Endodermal cell (in vitro differentiated cells): ENCODE measurements at regions not wholly inside any gene's neighbourhood (a gene's known extent, or its start where the extent isn't known, plus 50 kb on each side); places are given as distances from the start of the nearest gene placed in this dataset.

Experiments
- DNase-seq: peaks from one replicate; pipeline ENCODE4 v3.0.0-alpha.2; 2017
- H3K27ac ChIP-seq: 2 replicates; pipeline ENCODE4 v1.5.1; 2013; ENCODE audit warnings: mild to moderate bottlenecking, low read depth, low read length, moderate library complexity
- H3K27me3 ChIP-seq: 2 replicates; pipeline ENCODE4 v1.6.1; 2013; ENCODE audit warnings: mild to moderate bottlenecking, low read length, moderate library complexity; ENCODE audit not compliant: insufficient read depth, control insufficient read depth, poor library complexity, severe bottlenecking
- H3K36me3 ChIP-seq: 2 replicates; pipeline ENCODE4 v1.7.0; 2013; ENCODE audit warnings: mild to moderate bottlenecking, low read length, moderate library complexity; ENCODE audit not compliant: control insufficient read depth, insufficient read depth
- H3K4me1 ChIP-seq: one replicate; pipeline ENCODE4 v1.7.0; 2013; ENCODE audit warnings: low read length; ENCODE audit not compliant: control insufficient read depth, insufficient read depth
- H3K4me3 ChIP-seq: 2 replicates; pipeline ENCODE4 v1.5.1; 2013; ENCODE audit warnings: mild to moderate bottlenecking, low read length, moderate library complexity
- H3K9ac ChIP-seq: 2 replicates; pipeline ENCODE4 v1.6.1; 2013; ENCODE audit warnings: mild to moderate bottlenecking, low read length, moderate library complexity; ENCODE audit not compliant: poor library complexity, severe bottlenecking; ENCODE audit errors: extremely low read depth
- H3K9me3 ChIP-seq: 2 replicates; pipeline ENCODE4 v1.6.1; 2013; ENCODE audit warnings: mild to moderate bottlenecking, low read length, moderate library complexity; ENCODE audit not compliant: control insufficient read depth
- H3K27ac Mint-ChIP-seq: 2 replicates; pipeline ENCODE4 v1.8.0; 2020; ENCODE audit warnings: mixed read lengths
- H3K27me3 Mint-ChIP-seq: 2 replicates; pipeline ENCODE4 v1.8.0; 2021; ENCODE audit warnings: mild to moderate bottlenecking, mixed read lengths; ENCODE audit not compliant: insufficient read depth
- H3K36me3 Mint-ChIP-seq: 2 replicates; pipeline ENCODE4 v1.8.0; 2020; ENCODE audit warnings: low read depth, mixed read lengths
- H3K4me1 Mint-ChIP-seq: 2 replicates; pipeline ENCODE4 v1.8.0; 2020; ENCODE audit warnings: mixed read lengths
- H3K4me3 Mint-ChIP-seq: 2 replicates; pipeline ENCODE4 v1.8.0; 2020; ENCODE audit warnings: mild to moderate bottlenecking, moderate library complexity, mixed read lengths
- H3K9me3 Mint-ChIP-seq: 2 replicates; pipeline ENCODE4 v1.8.0; 2020; ENCODE audit warnings: mild to moderate bottlenecking, mixed read lengths
- WGBS, 2 experiments: methylation state at CpG; one replicate each; pipeline versions ENCODE4 v1.1.5 to v1.1.7; 2013; ENCODE audit warnings: missing lambda C conversion rate in 2 of 2, mixed read lengths in 1 of 2; ENCODE audit not compliant: insufficient coverage in 1 of 2, insufficient read length in 1 of 2; 5-methylcytosine and 5-hydroxymethylcytosine counted together
- TF ChIP-seq, protein P1 (sequence below): fragments of 200-600 bp; sonication (generic); conservative IDR thresholded peaks from 2 replicates; pipeline ENCODE4 v1.5.0; 2021; ENCODE audit warnings: antibody characterized with exemption, mild to moderate bottlenecking

- Histone ChIP-seq H3K4me3 (no peak overlapping the region), H3K4me1 (no peaks in the 10 kb centered on the region), H3K9me3 (peaks cover 6% of the 10 kb centered on the region), H3K27me3 (no peaks in the 10 kb centered on the region), H3K36me3 (no peaks in the 10 kb centered on the region), H3K27ac (no peak overlapping the region), H3K9ac (no peak overlapping the region)
- Mint-ChIP-seq H3K27me3 (no peaks in the 10 kb centered on the region), H3K4me1 (peaks cover 9% of the 10 kb centered on the region), H3K27ac (no peak overlapping the region), H3K4me3 (no peak overlapping the region), H3K9me3 (peaks cover 4% of the 10 kb centered on the region), H3K36me3 (peaks cover 2% of the 10 kb centered on the region)
- DNase-seq = no peak
- WGBS, 2 experiments = 72 to 92% methylated on average over 2 of the region's 2 CpGs
- TF ChIP-seq, protein P1, sequence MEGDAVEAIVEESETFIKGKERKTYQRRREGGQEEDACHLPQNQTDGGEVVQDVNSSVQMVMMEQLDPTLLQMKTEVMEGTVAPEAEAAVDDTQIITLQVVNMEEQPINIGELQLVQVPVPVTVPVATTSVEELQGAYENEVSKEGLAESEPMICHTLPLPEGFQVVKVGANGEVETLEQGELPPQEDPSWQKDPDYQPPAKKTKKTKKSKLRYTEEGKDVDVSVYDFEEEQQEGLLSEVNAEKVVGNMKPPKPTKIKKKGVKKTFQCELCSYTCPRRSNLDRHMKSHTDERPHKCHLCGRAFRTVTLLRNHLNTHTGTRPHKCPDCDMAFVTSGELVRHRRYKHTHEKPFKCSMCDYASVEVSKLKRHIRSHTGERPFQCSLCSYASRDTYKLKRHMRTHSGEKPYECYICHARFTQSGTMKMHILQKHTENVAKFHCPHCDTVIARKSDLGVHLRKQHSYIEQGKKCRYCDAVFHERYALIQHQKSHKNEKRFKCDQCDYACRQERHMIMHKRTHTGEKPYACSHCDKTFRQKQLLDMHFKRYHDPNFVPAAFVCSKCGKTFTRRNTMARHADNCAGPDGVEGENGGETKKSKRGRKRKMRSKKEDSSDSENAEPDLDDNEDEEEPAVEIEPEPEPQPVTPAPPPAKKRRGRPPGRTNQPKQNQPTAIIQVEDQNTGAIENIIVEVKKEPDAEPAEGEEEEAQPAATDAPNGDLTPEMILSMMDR = peak; percentile 55
These were observed 70.3 kb upstream of the DBX2 start for GRCh38 chr12:45121224-45121623.

- Mint-ChIP-seq H3K27me3 (no peaks in the 10 kb centered on the region), H3K4me1 (peaks cover 9% of the 10 kb centered on the region), H3K4me3 (no peak overlapping the region), H3K36me3 (no peaks in the 10 kb centered on the region), H3K9me3 (no peaks in the 10 kb centered on the region), H3K27ac (no peak overlapping the region)
- peak; percentile 63 for DNase-seq
- 72 to 97% methylated on average over 4 to 6 of the region's 6 CpGs for WGBS, 2 experiments
- H3K36me3 ChIP-seq = no peaks in the 10 kb centered on the region
- TF ChIP-seq, protein P1 = peak; percentile 81
- H3K4me3 ChIP-seq = no peak overlapping the region
- peaks cover 6% of the 10 kb centered on the region for H3K9me3 ChIP-seq
- no peaks in the 10 kb centered on the region for H3K27me3 ChIP-seq
- H3K9ac ChIP-seq = no peak overlapping the region
- no peak overlapping the region for H3K27ac ChIP-seq
- no peaks in the 10 kb centered on the region for H3K4me1 ChIP-seq
These were observed 72.0 kb upstream of the DBX2 start for GRCh38 chr12:45122768-45123380.

DNA sequence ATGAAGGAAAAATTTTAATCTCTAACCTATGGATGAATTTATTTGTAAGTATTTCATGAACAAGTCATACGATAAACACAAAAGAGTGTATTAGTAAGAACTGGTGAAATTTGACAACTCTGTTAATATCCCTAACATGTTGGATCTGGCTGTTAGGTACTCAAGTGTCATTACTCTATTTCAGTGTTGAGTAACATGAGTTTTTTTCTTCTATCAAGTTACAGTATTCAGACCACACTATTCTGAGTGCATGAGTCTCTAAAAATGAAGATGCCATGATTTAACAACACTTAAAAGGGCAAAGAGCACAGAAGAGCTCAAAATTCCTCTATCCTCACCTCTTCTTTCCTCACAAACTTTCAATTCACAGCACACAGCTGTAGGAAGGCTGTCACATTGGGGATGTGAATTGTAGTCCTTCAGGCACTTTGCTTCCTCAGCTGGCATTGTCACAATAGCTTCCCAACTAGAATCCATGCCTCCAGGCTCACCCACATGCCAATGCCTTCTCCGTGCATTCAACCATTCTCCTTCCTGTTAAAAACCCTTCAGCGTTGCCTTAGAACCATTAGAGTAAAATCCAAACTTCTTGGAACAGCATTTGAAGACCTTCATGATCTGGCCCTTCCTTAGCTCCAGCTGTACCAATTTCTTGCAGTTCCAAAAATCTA, 73.7 kb upstream of the DBX2 start:
- H3K4me3 ChIP-seq = no peak overlapping the region
- H3K4me1 Mint-ChIP-seq = peaks cover 5% of the 10 kb centered on the region
- H3K4me3 Mint-ChIP-seq = no peak overlapping the region
- H3K27me3 Mint-ChIP-seq = no peaks in the 10 kb centered on the region
- no peaks in the 10 kb centered on the region for H3K36me3 Mint-ChIP-seq
- no peak for DNase-seq
- H3K9me3 Mint-ChIP-seq = no peaks in the 10 kb centered on the region
- 60 to 74% methylated on average over 3 of the region's 3 CpGs for WGBS, 2 experiments
- H3K9ac ChIP-seq = no peak overlapping the region
- no peaks in the 10 kb centered on the region for H3K36me3 ChIP-seq
- no peaks in the 10 kb centered on the region for H3K27me3 ChIP-seq
- H3K9me3 ChIP-seq = peaks cover 6% of the 10 kb centered on the region
- H3K27ac Mint-ChIP-seq = no peak overlapping the region
- TF ChIP-seq, protein P1 = no peak
- no peaks in the 10 kb centered on the region for H3K4me1 ChIP-seq
- no peak overlapping the region for H3K27ac ChIP-seq
